Muscle layer of duodenum (tissue), 2 donors: ENCODE measurements at regions not wholly inside any gene's neighbourhood (a gene's known extent, or its start where the extent isn't known, plus 50 kb on each side); places are given as distances from the start of the nearest gene placed in this dataset.

Source experiments
- H3K27ac ChIP-seq: one replicate; pipeline ENCODE4 v1.7.0; 2013; ENCODE audit warnings: mild to moderate bottlenecking, low read length
- H3K27me3 ChIP-seq: one replicate; pipeline ENCODE4 v1.7.0; 2013; ENCODE audit warnings: low read depth, mild to moderate bottlenecking, control low read depth, low read length
- H3K36me3 ChIP-seq, 2 donors: one replicate each; pipeline ENCODE4 v1.7.0; 2013; ENCODE audit warnings: low read length in 2 of 2, control low read depth in 1 of 2, mild to moderate bottlenecking in 1 of 2; ENCODE audit not compliant: insufficient read depth in 2 of 2, control insufficient read depth in 1 of 2
- H3K4me1 ChIP-seq, 2 donors: one replicate each; pipeline ENCODE4 v1.7.0; 2013; ENCODE audit warnings: low read length in 2 of 2, mild to moderate bottlenecking in 2 of 2, control low read depth in 1 of 2, moderate library complexity in 1 of 2; ENCODE audit not compliant: insufficient read depth in 2 of 2, control insufficient read depth in 1 of 2
- H3K4me3 ChIP-seq, 2 donors: one replicate each; pipeline ENCODE4 v1.7.0; 2013; ENCODE audit warnings: low read length in 2 of 2, low read depth in 1 of 2, mild to moderate bottlenecking in 1 of 2
- H3K9me3 ChIP-seq, 2 donors: one replicate each; pipeline ENCODE4 v1.7.0; 2013; ENCODE audit warnings: low read length in 2 of 2, control low read depth in 1 of 2, mild to moderate bottlenecking in 1 of 2; ENCODE audit not compliant: control insufficient read depth in 1 of 2
- donor health status: healthy.

DNA sequence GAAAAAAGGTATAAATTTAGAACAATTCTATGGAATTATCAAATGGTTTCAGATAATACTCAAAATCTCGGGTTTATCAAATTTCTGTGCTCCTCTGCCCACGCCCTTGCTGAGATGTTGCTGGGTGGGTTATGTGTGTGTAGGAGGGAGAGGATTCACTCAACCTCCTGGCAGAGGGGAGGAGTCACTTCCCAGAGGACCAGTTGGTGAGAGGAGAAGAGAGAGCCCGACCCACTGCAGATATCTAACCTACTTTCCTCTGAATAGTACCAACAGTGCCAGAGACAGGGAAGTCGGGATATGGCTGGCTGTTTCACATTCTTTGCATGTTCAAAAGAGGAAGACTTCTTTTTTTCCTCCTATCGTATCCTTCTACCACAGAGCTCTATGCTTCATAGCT, 187.1 kb upstream of the MAN1A1 start:
- Histone ChIP-seq H3K36me3 (no peaks in the 10 kb centered on the region), H3K27ac (no peak overlapping the region), H3K4me1 (peaks cover 0 to 20% of the 10 kb centered on the region in 2 donors), H3K27me3 (no peaks in the 10 kb centered on the region), H3K4me3 (no peak overlapping the region), H3K9me3 (no peaks in the 10 kb centered on the region)

DNA sequence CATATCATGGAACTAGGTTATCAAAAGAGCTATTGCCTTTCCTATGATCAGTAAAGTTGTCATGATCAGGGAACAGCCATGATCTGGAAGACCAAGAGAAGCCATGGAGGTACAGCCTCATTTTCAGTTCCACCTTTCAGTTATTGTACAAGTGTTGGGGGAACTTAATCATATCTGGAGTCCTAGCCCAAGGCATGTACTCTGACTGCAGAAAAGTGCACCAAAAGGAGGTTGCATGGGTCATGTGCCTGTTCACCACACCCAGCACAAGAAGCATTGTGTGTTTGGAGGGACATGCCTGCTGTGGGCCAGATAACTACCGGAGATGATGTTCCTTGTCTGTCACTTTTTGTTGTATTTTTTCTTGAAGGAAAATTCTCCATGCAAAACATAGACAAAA, 185.8 kb upstream of the MAN1A1 start:
- H3K27me3 ChIP-seq, result no peaks in the 10 kb centered on the region
- H3K36me3 ChIP-seq, result no peaks in the 10 kb centered on the region
- no peak overlapping the region for H3K4me3 ChIP-seq
- H3K9me3 ChIP-seq, result no peaks in the 10 kb centered on the region
- H3K4me1 ChIP-seq, result peaks cover 0 to 10% of the 10 kb centered on the region in 2 donors
- no peak overlapping the region for H3K27ac ChIP-seq

DNA sequence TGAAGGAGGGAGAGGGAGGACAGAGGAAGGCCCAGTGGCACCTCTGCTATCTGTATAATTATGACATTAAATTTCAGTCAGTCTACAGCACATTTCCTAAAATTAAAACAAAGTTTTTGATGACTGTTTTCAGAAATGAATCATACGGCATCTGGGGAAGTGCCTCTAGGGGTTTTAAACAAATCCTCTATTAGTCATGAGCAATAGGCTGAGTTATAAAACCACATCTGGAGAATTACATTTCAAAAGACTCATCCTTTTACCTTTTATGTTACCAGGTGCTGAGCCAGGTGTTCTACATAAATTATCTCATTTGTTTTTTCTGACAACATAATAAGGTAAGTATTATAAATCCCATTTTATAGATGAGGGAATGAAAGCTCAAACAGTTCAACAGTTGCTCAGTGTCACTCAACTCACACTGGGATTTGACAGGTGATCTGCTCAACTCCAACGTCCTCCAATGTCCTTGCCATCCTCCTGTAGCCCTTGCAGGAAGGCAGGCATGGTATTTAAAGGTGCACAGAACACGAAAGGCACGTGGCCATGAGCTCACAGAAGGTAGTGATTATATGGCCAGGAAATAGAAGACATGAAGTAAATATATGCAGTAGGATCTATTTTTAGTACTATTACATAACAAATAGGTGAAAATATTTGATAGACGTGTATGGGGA, 184.2 kb upstream of the MAN1A1 start:
- Histone ChIP-seq H3K9me3 (no peaks in the 10 kb centered on the region), H3K4me1 (peaks cover 0 to 4% of the 10 kb centered on the region in 2 donors), H3K4me3 (no peak overlapping the region), H3K27ac (no peak overlapping the region), H3K27me3 (no peaks in the 10 kb centered on the region), H3K36me3 (no peaks in the 10 kb centered on the region)

DNA sequence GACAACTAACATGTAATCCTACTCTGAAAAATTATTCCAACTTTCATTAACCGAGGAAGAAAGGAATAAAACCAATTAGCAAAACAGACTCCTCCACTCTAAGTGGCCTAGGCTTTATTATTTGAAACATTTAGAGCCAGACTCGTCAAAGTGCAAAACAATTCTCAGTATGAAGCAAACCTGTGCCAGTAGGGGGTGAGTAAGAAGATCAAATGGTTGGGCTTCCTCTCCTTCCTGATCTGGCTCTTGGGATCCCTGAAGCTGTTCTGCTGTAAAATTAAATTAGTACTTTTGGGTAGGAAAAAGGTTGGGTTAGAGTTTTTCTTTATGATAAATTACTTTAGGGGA, 177.6 kb upstream of the MAN1A1 start:
- H3K9me3 ChIP-seq, result no peaks in the 10 kb centered on the region
- no peak overlapping the region for H3K4me3 ChIP-seq
- no peak overlapping the region for H3K27ac ChIP-seq
- no peaks in the 10 kb centered on the region for H3K4me1 ChIP-seq
- no peaks in the 10 kb centered on the region for H3K36me3 ChIP-seq
- no peaks in the 10 kb centered on the region for H3K27me3 ChIP-seq

DNA sequence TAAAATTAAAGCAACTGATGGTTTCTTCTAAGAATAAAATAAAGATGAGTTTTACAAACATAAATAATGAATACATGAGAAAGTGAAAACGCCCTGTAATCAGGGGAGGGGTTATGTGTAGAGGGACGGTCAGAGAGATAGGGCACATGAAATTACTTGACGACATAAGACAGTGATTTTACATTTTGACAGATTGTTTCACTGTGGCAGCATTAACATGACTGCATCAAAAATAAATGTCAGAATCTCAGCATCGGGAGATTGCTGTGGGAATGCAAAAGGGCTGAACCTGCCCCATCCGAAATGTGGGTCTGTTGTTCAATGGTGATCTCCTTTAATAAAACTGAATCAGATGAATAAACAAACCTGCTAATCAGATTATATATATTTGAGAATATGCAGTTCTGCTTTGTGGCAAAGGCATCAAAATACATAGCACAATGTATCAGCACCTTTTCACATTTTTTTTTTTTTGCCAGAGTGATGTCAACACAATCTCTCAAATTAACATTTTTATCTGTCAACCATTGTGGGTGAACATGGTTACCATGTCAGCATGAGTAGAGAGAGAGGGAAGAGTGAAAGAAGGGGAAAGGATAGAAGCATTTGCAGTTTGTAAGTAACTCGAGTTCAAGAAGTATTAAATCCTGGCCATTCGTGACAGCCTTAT, 177.1 kb upstream of the MAN1A1 start:
- H3K9me3 ChIP-seq, result no peaks in the 10 kb centered on the region
- no peaks in the 10 kb centered on the region for H3K36me3 ChIP-seq
- H3K27me3 ChIP-seq, result no peaks in the 10 kb centered on the region
- H3K4me3 ChIP-seq, result no peak overlapping the region
- H3K27ac ChIP-seq, result no peak overlapping the region
- no peaks in the 10 kb centered on the region for H3K4me1 ChIP-seq

DNA sequence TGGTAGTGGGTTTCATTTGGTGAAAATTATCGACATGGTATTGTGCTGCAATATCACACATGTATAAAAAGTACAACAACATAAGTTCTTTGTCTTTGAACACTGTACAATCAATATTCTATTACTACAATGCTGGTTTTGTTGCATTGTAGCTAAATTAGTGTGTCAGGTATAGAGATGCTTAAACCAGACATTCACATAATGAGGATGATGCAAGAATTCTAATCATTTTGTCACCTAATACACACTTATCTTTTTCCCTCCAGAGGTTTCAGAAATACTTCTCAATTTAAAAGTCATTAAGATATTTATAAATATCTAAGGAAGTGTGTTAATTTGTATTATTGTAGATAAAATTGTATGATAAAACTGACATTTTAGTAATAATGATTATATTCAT, 174.8 kb upstream of the MAN1A1 start:
- H3K27ac ChIP-seq, result no peak overlapping the region
- no peaks in the 10 kb centered on the region for H3K27me3 ChIP-seq
- H3K4me1 ChIP-seq, result no peaks in the 10 kb centered on the region
- H3K4me3 ChIP-seq, result no peak overlapping the region
- no peaks in the 10 kb centered on the region for H3K36me3 ChIP-seq
- no peaks in the 10 kb centered on the region for H3K9me3 ChIP-seq

DNA sequence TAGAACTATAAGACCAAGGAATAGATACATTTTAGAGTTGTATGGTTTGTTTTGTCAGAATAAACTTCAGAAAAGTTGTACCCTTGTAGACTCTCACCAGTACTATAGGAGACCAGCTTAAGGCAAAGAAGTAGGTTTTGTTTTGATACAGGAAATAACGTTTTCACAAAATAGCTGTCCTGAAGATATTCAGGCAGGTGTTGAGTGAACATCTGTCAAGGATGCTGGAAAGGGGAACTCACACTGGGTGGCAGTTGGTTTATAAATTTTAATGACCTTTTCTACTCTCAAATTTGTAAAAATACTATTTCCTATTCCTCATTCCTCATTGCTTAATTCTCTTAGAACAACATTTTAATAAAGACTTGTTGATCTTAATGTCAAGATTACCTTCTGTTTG, 174.0 kb upstream of the MAN1A1 start:
- Histone ChIP-seq H3K4me1 (no peaks in the 10 kb centered on the region), H3K36me3 (no peaks in the 10 kb centered on the region), H3K27me3 (no peaks in the 10 kb centered on the region), H3K4me3 (no peak overlapping the region), H3K9me3 (no peaks in the 10 kb centered on the region), H3K27ac (no peak overlapping the region)

DNA sequence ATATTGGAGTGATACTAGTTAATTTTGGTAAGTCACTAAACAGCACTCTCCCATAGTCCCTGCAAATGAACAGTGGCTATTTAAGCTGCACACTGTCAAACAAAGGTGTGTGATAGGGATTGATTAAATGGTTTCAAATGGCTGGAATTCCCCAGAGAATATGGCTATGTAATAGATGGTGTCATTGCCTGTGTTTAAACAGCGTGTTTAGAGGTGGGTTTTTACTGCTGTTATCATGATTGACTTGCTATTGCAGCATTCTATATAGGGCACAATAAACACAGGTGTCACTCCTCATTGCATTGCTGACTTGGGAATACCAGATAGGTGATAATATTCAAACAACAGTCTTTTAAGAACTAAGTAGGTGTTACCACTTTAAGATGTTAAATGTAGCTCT, 171.7 kb upstream of the MAN1A1 start:
- H3K4me1 ChIP-seq, result no peaks in the 10 kb centered on the region
- H3K27me3 ChIP-seq, result no peaks in the 10 kb centered on the region
- no peak overlapping the region for H3K4me3 ChIP-seq
- no peaks in the 10 kb centered on the region for H3K36me3 ChIP-seq
- no peak overlapping the region for H3K27ac ChIP-seq
- H3K9me3 ChIP-seq, result no peaks in the 10 kb centered on the region

DNA sequence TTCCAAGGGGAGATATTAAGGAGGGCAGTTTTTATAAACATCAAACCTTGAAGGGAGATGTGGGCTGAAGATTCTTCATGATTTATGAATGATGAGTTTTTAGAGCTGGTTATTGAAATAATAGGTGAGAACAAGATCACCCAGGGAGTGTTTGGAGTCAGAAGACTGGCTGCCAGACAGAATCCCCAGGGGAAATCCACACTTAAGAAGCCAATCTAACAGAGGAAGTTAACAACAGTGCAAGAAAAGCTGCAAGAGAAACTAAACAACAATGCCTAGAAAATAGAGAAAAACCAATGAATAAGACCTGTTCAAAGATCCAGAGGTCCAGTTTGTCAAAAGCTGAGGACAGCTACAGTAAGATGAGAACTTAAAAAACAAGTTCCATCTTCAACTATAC, 167.9 kb upstream of the MAN1A1 start:
- no peaks in the 10 kb centered on the region for H3K36me3 ChIP-seq
- no peak overlapping the region for H3K27ac ChIP-seq
- no peaks in the 10 kb centered on the region for H3K27me3 ChIP-seq
- no peaks in the 10 kb centered on the region for H3K9me3 ChIP-seq
- H3K4me1 ChIP-seq, result no peaks in the 10 kb centered on the region
- H3K4me3 ChIP-seq, result no peak overlapping the region

DNA sequence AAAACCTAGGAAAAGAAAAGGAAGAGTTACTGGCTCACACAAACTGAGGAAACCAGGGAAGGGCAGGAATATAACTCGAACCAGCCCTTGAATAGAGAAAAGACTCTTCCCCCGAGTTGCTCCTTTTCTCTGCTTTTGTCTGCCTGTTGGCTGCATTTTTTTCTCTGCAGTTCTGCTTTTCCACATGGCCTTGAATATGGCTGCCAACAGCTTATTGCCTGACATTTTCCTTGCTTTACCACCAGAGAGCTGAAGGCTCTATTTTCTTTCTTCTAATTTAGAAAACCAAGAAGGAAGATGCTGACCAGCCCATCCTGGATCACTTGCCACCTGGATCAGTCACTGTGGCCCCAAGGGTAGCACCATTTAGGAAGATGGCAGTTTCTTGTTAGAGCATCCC, 164.8 kb upstream of the MAN1A1 start:
- H3K4me1 ChIP-seq, result no peaks in the 10 kb centered on the region
- no peak overlapping the region for H3K27ac ChIP-seq
- no peaks in the 10 kb centered on the region for H3K9me3 ChIP-seq
- H3K36me3 ChIP-seq, result no peaks in the 10 kb centered on the region
- H3K4me3 ChIP-seq, result no peak overlapping the region
- H3K27me3 ChIP-seq, result no peaks in the 10 kb centered on the region

DNA sequence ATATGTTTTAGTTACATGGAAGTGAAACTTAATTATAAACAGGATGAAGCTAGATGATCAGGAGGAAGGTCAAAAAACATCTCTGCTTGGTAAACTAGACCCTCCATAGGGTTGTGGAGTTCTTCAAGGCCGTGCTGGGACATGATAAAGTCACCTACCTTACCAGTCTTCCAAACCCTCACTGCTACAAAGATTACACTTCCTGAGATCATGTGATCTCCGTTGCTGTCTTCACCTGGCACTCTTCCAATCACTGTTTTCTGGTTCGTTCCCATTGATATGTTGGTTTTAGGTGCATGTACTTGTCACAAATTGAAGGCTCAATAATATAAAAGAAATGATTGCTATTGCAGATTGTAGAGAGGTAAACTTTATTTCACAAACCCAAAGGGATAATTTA, 161.5 kb upstream of the MAN1A1 start:
- Histone ChIP-seq H3K9me3 (no peaks in the 10 kb centered on the region), H3K36me3 (no peaks in the 10 kb centered on the region), H3K27me3 (no peaks in the 10 kb centered on the region), H3K27ac (no peak overlapping the region), H3K4me3 (no peak overlapping the region), H3K4me1 (no peaks in the 10 kb centered on the region)

DNA sequence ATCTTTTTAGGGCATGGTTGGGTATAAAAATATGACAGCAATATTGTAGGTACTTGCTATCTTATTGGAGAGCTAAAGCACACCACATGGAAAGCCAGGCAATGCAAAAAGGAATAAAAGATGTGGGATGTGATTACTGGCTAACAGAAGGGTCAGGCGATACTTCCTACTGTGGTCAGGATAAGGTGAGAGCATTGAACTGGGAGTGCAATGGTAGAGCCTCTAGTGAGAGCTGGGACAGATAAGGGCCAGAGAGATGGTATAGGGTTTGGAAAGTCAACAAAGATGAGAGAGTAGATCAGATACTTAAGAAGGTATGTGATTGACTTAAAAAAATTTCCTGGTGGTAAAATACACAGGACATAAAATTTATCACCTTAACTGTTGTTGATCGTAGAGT, 160.7 kb upstream of the MAN1A1 start:
- Histone ChIP-seq H3K36me3 (no peaks in the 10 kb centered on the region), H3K4me1 (no peaks in the 10 kb centered on the region), H3K27me3 (no peaks in the 10 kb centered on the region), H3K27ac (no peak overlapping the region), H3K4me3 (no peak overlapping the region), H3K9me3 (no peaks in the 10 kb centered on the region)
